H1 (cell line): ENCODE measurements at regions not wholly inside any gene's neighbourhood (a gene's known extent, or its start where the extent isn't known, plus 50 kb on each side); places are given as distances from the start of the nearest gene placed in this dataset.

Experiments
- CTCF ChIA-PET: fragments of 300-600 bp; sonication (Branson Sonifier 250); formaldehyde crosslinking; loops from one replicate; lab custom pipeline; 2021; ENCODE audit not compliant: partially characterized antibody; lab: Charles Lee
- POLR2A ChIA-PET: fragments of 300-600 bp; sonication (Branson Sonifier 250); formaldehyde crosslinking; loops from one replicate; lab custom pipeline; 2021; ENCODE audit warnings: inconsistent platforms; ENCODE audit not compliant: partially characterized antibody; lab: Charles Lee
- DNase-seq, 2 experiments: peaks; one replicate each; pipeline versions ENCODE4 v3.0.0 to v3.0.0-alpha.2; 2010 to 2022; ENCODE audit warnings: low spot score in 2 of 2, low read depth in 1 of 2, mixed read lengths in 1 of 2
- FAIRE-seq: peaks from 2 replicates; lab custom pipeline; 2011; peaks lifted over from hg19 to GRCh38; lab: Jason Lieb, UNC
- H2AFZ ChIP-seq: 2 replicates; pipeline ENCODE4 v1.8.1; 2012; ENCODE audit warnings: low read length, inconsistent platforms
- H2AK5ac ChIP-seq: 2 replicates; pipeline ENCODE4 v1.6.1; 2013; ENCODE audit warnings: low read depth, low read length
- H2BK120ac ChIP-seq: replicated peaks from 2 replicates; pipeline ENCODE3; 2013; ENCODE audit warnings: low read depth, low read length, inconsistent platforms
- H2BK12ac ChIP-seq: 2 replicates; pipeline ENCODE4 v1.6.1; 2013; ENCODE audit warnings: low read depth, low read length
- H2BK15ac ChIP-seq: 2 replicates; pipeline ENCODE4 v1.6.1; 2013; ENCODE audit warnings: low read length
- H2BK20ac ChIP-seq: 2 replicates; pipeline ENCODE4 v1.6.1; 2013; ENCODE audit warnings: low read length
- H2BK5ac ChIP-seq: 2 replicates; pipeline ENCODE4 v1.6.1; 2013; ENCODE audit warnings: low read depth, low read length
- H3K14ac ChIP-seq: 2 replicates; pipeline ENCODE4 v1.6.1; 2013; ENCODE audit warnings: inconsistent platforms; ENCODE audit not compliant: insufficient read length
- H3K18ac ChIP-seq: 2 replicates; pipeline ENCODE4 v1.6.1; 2013; ENCODE audit warnings: low read length; ENCODE audit errors: extremely low read depth
- H3K23ac ChIP-seq: 2 replicates; pipeline ENCODE4 v1.6.1; 2013; ENCODE audit warnings: inconsistent platforms; ENCODE audit not compliant: insufficient read length
- H3K23me2 ChIP-seq: 2 replicates; pipeline ENCODE4 v1.6.1; 2013; ENCODE audit warnings: low read depth, low read length
- H3K27ac ChIP-seq: 2 replicates; pipeline ENCODE4 v1.6.1; 2011; ENCODE audit warnings: low read depth, low read length, inconsistent platforms
- H3K27me3 ChIP-seq, 4 experiments: replicated peaks in 1 of 4; 1 replicate in 1 of 4; 2 replicates in 3 of 4; pipeline versions ENCODE4 v1.6.1 to v1.8.1; 2011 to 2013; ENCODE audit warnings: low read length in 3 of 4, mild to moderate bottlenecking in 3 of 4, inconsistent platforms in 2 of 4, mixed read lengths in 2 of 4, moderate library complexity in 1 of 4; ENCODE audit not compliant: control insufficient read depth in 3 of 4, insufficient read depth in 3 of 4; ENCODE audit errors: extremely low read depth in 1 of 4
- H3K36me3 ChIP-seq, 4 experiments: 2 replicates each; pipeline versions ENCODE4 v1.6.1 to v1.8.1; 2011 to 2013; ENCODE audit warnings: mild to moderate bottlenecking in 4 of 4, low read length in 3 of 4, moderate library complexity in 2 of 4, control low read depth in 1 of 4, inconsistent platforms in 1 of 4; ENCODE audit not compliant: insufficient read depth in 4 of 4, control insufficient read depth in 2 of 4
- H3K4ac ChIP-seq: replicated peaks from 2 replicates; pipeline ENCODE3; 2013; ENCODE audit warnings: low read length, low read depth, mixed read lengths, inconsistent platforms; ENCODE audit not compliant: insufficient read length
- H3K4me1 ChIP-seq, 4 experiments: replicated peaks in 1 of 4; 1 replicate in 1 of 4; 2 replicates in 3 of 4; pipeline versions ENCODE4 v1.6.1 to v1.8.1; 2011 to 2013; ENCODE audit warnings: low read length in 3 of 4, inconsistent platforms in 2 of 4, mixed read lengths in 1 of 4; ENCODE audit not compliant: insufficient read depth in 4 of 4, control insufficient read depth in 3 of 4
- H3K4me2 ChIP-seq, 2 experiments: 2 replicates each; pipeline versions ENCODE4 v1.6.1 to v1.8.1; 2011 to 2013; ENCODE audit warnings: low read depth in 2 of 2, low read length in 2 of 2, control low read depth in 1 of 2, inconsistent platforms in 1 of 2, mild to moderate bottlenecking in 1 of 2; ENCODE audit not compliant: insufficient read depth in 1 of 2
- H3K4me3 ChIP-seq, 4 experiments: fragments of 200-600, 300-600 bp in 1 of 4; sonication (generic), shearing (Covaris generic), sonication (Bioruptor Twin) in 1 of 4; 2 replicates each; pipeline versions ENCODE4 v1.5.1 to v1.8.1; 2011 to 2016; ENCODE audit warnings: low read length in 4 of 4, low read depth in 3 of 4, control low read depth in 2 of 4, inconsistent platforms in 2 of 4, mild to moderate bottlenecking in 2 of 4, mixed read lengths in 1 of 4, moderate library complexity in 1 of 4; ENCODE audit not compliant: insufficient read depth in 2 of 4; ENCODE audit errors: extremely low read depth in 1 of 4
- H3K56ac ChIP-seq: replicated peaks from 2 replicates; pipeline ENCODE3; 2013; ENCODE audit warnings: low read depth, mild to moderate bottlenecking, mixed read lengths, low read length, inconsistent platforms; ENCODE audit not compliant: insufficient read length
- H3K79me1 ChIP-seq: 2 replicates; pipeline ENCODE4 v1.6.1; 2013; ENCODE audit warnings: low read depth, low read length, control low read depth
- H3K79me2 ChIP-seq, 2 experiments: 2 replicates each; pipeline versions ENCODE4 v1.6.1 to v1.8.1; 2012 to 2013; ENCODE audit warnings: low read length in 2 of 2, mild to moderate bottlenecking in 2 of 2, inconsistent platforms in 1 of 2; ENCODE audit not compliant: insufficient read depth in 2 of 2, control insufficient read depth in 1 of 2
- H3K9ac ChIP-seq, 4 experiments: replicated peaks in 1 of 4; 1 replicate in 1 of 4; 2 replicates in 3 of 4; pipeline versions ENCODE4 v1.6.1 to v1.8.1; 2011 to 2013; ENCODE audit warnings: low read depth in 3 of 4, low read length in 3 of 4, control low read depth in 2 of 4, mild to moderate bottlenecking in 2 of 4, moderate library complexity in 2 of 4, inconsistent platforms in 1 of 4; ENCODE audit errors: extremely low read depth in 1 of 4
- H3K9me3 ChIP-seq, 2 experiments: 2 replicates each; pipeline versions ENCODE4 v1.6.1 to v1.8.1; 2012 to 2013; ENCODE audit warnings: mild to moderate bottlenecking in 2 of 2, moderate library complexity in 2 of 2, control low read depth in 1 of 2, inconsistent platforms in 1 of 2, low read depth in 1 of 2, low read length in 1 of 2, mixed read lengths in 1 of 2; ENCODE audit not compliant: insufficient read depth in 2 of 2
- H4K20me1 ChIP-seq, 2 experiments: replicated peaks in 1 of 2; 2 replicates each; pipeline versions ENCODE3 to v1.8.1; 2011 to 2013; ENCODE audit warnings: inconsistent platforms in 2 of 2, low read length in 2 of 2, mild to moderate bottlenecking in 1 of 2; ENCODE audit not compliant: insufficient read depth in 2 of 2, control insufficient read depth in 1 of 2
- H4K5ac ChIP-seq: 2 replicates; pipeline ENCODE4 v1.6.1; 2013; ENCODE audit warnings: low read length, low read depth, mixed read lengths, inconsistent platforms; ENCODE audit not compliant: insufficient read length
- H4K8ac ChIP-seq: 2 replicates; pipeline ENCODE4 v1.8.0; 2013; ENCODE audit warnings: mild to moderate bottlenecking, moderate library complexity, low read length, inconsistent platforms; ENCODE audit not compliant: insufficient read depth; ENCODE audit errors: extremely low read depth
- H4K91ac ChIP-seq: replicated peaks from 2 replicates; pipeline ENCODE3; 2013; ENCODE audit warnings: low read length, mixed read lengths, inconsistent platforms; ENCODE audit not compliant: insufficient read length
- BACH1 ChIP-seq: IDR thresholded peaks from 2 replicates; pipeline ENCODE4 v1.6.1; 2012; ENCODE audit warnings: low read length, improper control_type of control experiment
- CHD1 ChIP-seq: IDR thresholded peaks from 2 replicates; pipeline ENCODE4 v1.6.1; 2012; ENCODE audit warnings: low read depth, low read length, improper control_type of control experiment
- EP300 ChIP-seq, 2 experiments: IDR thresholded peaks; 1 replicate in 1 of 2; 2 replicates in 1 of 2; pipeline ENCODE4 v1.6.1; 2011 to 2012; ENCODE audit warnings: low read depth in 2 of 2, low read length in 2 of 2, mild to moderate bottlenecking in 2 of 2, borderline replicate concordance in 1 of 2, inconsistent platforms in 1 of 2, moderate library complexity in 1 of 2
- GTF2F1 ChIP-seq: IDR thresholded peaks from 2 replicates; pipeline ENCODE4 v1.6.1; 2012; ENCODE audit warnings: low read depth, low read length, improper control_type of control experiment, borderline replicate concordance
- JUN ChIP-seq: IDR thresholded peaks from 2 replicates; pipeline ENCODE4 v1.6.1; 2011; ENCODE audit warnings: low read depth, mild to moderate bottlenecking, improper control_type of control experiment, low read length
- JUND ChIP-seq: IDR thresholded peaks from 2 replicates; pipeline ENCODE4 v1.6.1; 2011; ENCODE audit warnings: mild to moderate bottlenecking, improper control_type of control experiment, low read length
- KDM1A ChIP-seq: fragments of 200-600, 300-600 bp; sonication (generic); IDR thresholded peaks from 2 replicates; pipeline ENCODE4 v1.7.1; 2016; ENCODE audit warnings: mild to moderate bottlenecking, low read length, borderline replicate concordance
- NRF1 ChIP-seq: IDR thresholded peaks from 2 replicates; pipeline ENCODE4 v1.6.1; 2011; ENCODE audit warnings: mild to moderate bottlenecking, low read depth, low read length, improper control_type of control experiment
- RAD21 ChIP-seq, 2 experiments: IDR thresholded peaks in 1 of 2; conservative IDR thresholded peaks in 1 of 2; 2 replicates each; pipeline ENCODE4 v1.6.1; 2011; ENCODE audit warnings: low read depth in 2 of 2, low read length in 2 of 2, improper control_type of control experiment in 1 of 2, inconsistent platforms in 1 of 2, mild to moderate bottlenecking in 1 of 2, moderate library complexity in 1 of 2
- SP4 ChIP-seq: IDR thresholded peaks from 2 replicates; pipeline ENCODE4 v1.6.1; 2012; ENCODE audit warnings: low read length, inconsistent platforms
- TAF1 ChIP-seq: IDR thresholded peaks from 2 replicates; pipeline ENCODE4 v1.6.1; 2011; ENCODE audit warnings: mild to moderate bottlenecking, low read depth, low read length
- WGBS, 2 experiments: shearing (Covaris generic) in 1 of 2; methylation state at CpG; one replicate each; pipeline versions ENCODE4 v1.1.6 to v1.1.7; 2013 to 2015; ENCODE audit warnings: low lambda C conversion rate in 2 of 2, mixed read lengths in 2 of 2, inconsistent platforms in 1 of 2, low coverage in 1 of 2, missing lambda C conversion rate in 1 of 2; ENCODE audit not compliant: insufficient replicate concordance in 2 of 2, insufficient coverage in 1 of 2, insufficient read length in 1 of 2; ENCODE audit errors: extremely low coverage in 1 of 2, missing lambda C conversion rate in 1 of 2; 5-methylcytosine and 5-hydroxymethylcytosine counted together
- TF ChIP-seq, protein P1 (sequence below): IDR thresholded peaks from 2 replicates; pipeline ENCODE4 v1.6.1; 2012; ENCODE audit warnings: inconsistent platforms
- TF ChIP-seq, protein P2 (sequence below): IDR thresholded peaks from 2 replicates; pipeline ENCODE4 v1.6.1; 2012; ENCODE audit warnings: inconsistent platforms

DNA sequence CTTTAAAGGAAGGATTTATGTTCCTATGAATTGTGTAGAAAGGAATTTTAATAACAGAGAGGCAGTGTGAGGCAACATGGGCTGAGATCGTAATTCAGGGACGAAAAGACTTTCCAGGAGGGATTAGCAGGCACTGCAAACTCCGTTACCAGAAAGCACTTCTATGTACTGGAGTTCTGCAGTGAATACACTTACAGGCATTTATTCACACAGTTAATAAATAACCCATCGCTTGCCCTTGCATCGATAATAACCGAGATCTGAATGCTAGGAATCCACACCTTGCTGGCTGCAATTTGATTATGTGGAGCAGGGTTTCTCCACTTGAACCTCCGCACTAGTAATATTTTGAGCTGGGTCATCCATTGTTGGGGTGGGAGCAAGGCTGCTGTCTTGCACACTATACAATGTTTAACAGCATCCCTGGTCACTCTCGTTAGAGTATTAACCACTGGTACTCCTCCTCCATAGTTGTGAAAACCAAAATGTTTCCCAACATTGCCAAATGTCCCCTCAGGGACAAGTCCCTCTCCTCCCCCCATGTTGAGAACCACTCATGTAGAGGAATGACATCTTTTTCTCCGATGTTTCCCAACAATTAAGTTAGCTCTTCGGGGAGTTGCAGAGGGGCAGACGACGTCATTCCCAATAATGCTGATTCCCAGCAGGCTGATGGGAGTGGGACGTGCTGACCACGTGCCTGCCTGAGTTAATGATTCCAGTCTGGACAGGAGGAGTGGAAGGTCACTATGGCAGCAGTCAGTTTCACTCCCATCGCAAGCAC lies 99.5 kb downstream of the SNX19 start:
- H3K4me3 ChIP-seq: no peak overlapping the region
- no peak overlapping the region for H2BK15ac ChIP-seq
- 83% methylated on average over 15 of the region's 15 CpGs; no CpG with 5 or more reads in 1 of the 2 experiments for WGBS, 2 experiments
- POLR2A ChIA-PET: no interaction called here
- H4K91ac ChIP-seq: no peak overlapping the region
- peaks cover 0 to 10% (median 6%) of the 10 kb centered on the region in 4 experiments; a peak in 4 of 7 replicates for H3K4me1 ChIP-seq
- H3K23ac ChIP-seq: no peak overlapping the region
- no peak overlapping the region for H4K5ac ChIP-seq
- no peak for DNase-seq
- no peak overlapping the region; a peak in 1 of 7 replicates for H3K9ac ChIP-seq
- H2AFZ ChIP-seq: no peak overlapping the region
- no peak overlapping the region for H2BK120ac ChIP-seq
- no peaks in the 10 kb centered on the region for H3K79me2 ChIP-seq
- no peak overlapping the region for H3K4me2 ChIP-seq
- H3K9me3 ChIP-seq: no peaks in the 10 kb centered on the region
- H4K8ac ChIP-seq: no peak overlapping the region
- H3K4ac ChIP-seq: no peak overlapping the region
- no peaks in the 10 kb centered on the region for H3K23me2 ChIP-seq
- no peak overlapping the region for H3K18ac ChIP-seq
- no peak overlapping the region for H2BK20ac ChIP-seq
- H2BK5ac ChIP-seq: no peak overlapping the region
- H2AK5ac ChIP-seq: no peak overlapping the region
- H3K56ac ChIP-seq: no peak overlapping the region
- FAIRE-seq: no peak
- no peaks in the 10 kb centered on the region for H3K79me1 ChIP-seq
- H3K27ac ChIP-seq: no peak overlapping the region
- CTCF ChIA-PET: no interaction called here
- H3K14ac ChIP-seq: no peak overlapping the region
- H2BK12ac ChIP-seq: no peak overlapping the region
- no peaks in the 10 kb centered on the region for H4K20me1 ChIP-seq
- H3K27me3 ChIP-seq: no peaks in the 10 kb centered on the region
- no peaks in the 10 kb centered on the region for H3K36me3 ChIP-seq
- no peak for TF ChIP-seq SP4
- no peak for TF ChIP-seq NRF1
- TF ChIP-seq EP300 (IDR thresholded peaks at IDR 0.05; ENCODE audit: borderline replicate concordance in 1 of 2, low read depth in 2 of 2, low read length in 2 of 2): no peak
- TF ChIP-seq KDM1A: no peak
- no peak for TF ChIP-seq JUN
- no peak for TF ChIP-seq TAF1
- no peak for TF ChIP-seq CHD1
- TF ChIP-seq GTF2F1: no peak
- no peak for TF ChIP-seq RAD21 (IDR thresholded peaks at IDR 0.05 in 1 of 2, conservative IDR thresholded peaks at IDR 0.05 in 1 of 2; ENCODE audit: low read depth in 2 of 2, low read length in 2 of 2)
- TF ChIP-seq, protein P1, sequence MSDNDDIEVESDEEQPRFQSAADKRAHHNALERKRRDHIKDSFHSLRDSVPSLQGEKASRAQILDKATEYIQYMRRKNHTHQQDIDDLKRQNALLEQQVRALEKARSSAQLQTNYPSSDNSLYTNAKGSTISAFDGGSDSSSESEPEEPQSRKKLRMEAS: no peak
- no peak for TF ChIP-seq JUND
- TF ChIP-seq, protein P2, sequence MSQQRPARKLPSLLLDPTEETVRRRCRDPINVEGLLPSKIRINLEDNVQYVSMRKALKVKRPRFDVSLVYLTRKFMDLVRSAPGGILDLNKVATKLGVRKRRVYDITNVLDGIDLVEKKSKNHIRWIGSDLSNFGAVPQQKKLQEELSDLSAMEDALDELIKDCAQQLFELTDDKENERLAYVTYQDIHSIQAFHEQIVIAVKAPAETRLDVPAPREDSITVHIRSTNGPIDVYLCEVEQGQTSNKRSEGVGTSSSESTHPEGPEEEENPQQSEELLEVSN: no peak
- no peak for TF ChIP-seq BACH1
